HG02763 (cell line): ENCODE measurements at regions not wholly inside any gene's neighbourhood (a gene's known extent, or its start where the extent isn't known, plus 50 kb on each side); places are given as distances from the start of the nearest gene placed in this dataset.
"Not testable (repeated sequence)": the region's sequence is repeated elsewhere in the genome, so short reads cannot be mapped to it uniquely, and the experiment has no call there.

Source experiments
- ATAC-seq: cut with Tn5 transposase; IDR thresholded peaks from one replicate; pipeline ENCODE4 v1.9.1; 2021; ENCODE audit warnings: mild to moderate bottlenecking, moderate library complexity; ENCODE audit not compliant: unreplicated experiment

GRCh38 chrX:110965409-110966090 lies 130.4 kb upstream of the PAK3 start:
- no peak for ATAC-seq

DNA sequence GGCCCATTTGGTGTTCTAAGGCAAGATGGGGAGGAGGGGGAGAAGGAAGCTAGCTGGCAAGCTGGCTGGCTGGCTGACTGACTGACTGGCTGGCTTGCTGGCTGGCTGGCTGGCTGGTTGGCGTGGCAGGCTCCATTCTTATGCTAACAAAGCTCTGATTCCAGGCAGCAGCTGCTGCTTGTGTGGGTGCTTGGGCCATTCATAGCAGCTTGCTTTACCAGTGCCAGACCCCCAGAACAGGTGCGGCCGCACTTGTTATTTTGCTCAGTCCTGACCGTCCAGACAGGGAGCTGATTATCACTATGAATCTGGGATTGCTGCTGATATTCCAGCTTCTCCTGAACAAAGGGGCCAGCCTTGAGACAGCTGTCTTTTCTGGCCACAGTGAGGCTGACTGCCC lies 131.2 kb upstream of the PAK3 start:
- no peak for ATAC-seq

- no peak for ATAC-seq
Measured at GRCh38 chrX:110962451-110962850, 133.5 kb upstream of the PAK3 start.

DNA sequence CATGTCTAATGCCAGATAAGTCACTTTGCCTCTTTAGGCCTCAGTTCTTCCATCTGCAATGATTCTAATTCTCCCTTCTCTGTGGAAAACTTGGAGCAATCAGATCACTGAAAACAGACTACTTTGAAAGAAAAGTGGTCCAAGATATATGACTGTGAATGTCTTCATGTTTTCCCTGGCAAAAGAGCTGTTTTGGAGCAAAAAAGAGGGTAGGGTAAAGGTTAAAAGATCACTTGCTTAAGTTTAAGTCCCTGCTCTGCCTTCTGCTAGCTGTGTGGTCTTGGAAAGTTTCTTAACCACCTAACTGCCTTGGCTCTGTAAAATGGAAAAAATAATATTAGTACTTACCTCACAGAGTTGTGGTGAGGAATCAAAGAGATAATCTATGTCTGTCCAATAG lies 140.3 kb upstream of the PAK3 start:
- ATAC-seq = no peak

- no peak for ATAC-seq
Measured at GRCh38 chrX:110954428-110955100, 141.4 kb upstream of the PAK3 start.

- no peak for ATAC-seq
Measured at GRCh38 chrX:110951472-110952269, 144.3 kb upstream of the PAK3 start.

DNA sequence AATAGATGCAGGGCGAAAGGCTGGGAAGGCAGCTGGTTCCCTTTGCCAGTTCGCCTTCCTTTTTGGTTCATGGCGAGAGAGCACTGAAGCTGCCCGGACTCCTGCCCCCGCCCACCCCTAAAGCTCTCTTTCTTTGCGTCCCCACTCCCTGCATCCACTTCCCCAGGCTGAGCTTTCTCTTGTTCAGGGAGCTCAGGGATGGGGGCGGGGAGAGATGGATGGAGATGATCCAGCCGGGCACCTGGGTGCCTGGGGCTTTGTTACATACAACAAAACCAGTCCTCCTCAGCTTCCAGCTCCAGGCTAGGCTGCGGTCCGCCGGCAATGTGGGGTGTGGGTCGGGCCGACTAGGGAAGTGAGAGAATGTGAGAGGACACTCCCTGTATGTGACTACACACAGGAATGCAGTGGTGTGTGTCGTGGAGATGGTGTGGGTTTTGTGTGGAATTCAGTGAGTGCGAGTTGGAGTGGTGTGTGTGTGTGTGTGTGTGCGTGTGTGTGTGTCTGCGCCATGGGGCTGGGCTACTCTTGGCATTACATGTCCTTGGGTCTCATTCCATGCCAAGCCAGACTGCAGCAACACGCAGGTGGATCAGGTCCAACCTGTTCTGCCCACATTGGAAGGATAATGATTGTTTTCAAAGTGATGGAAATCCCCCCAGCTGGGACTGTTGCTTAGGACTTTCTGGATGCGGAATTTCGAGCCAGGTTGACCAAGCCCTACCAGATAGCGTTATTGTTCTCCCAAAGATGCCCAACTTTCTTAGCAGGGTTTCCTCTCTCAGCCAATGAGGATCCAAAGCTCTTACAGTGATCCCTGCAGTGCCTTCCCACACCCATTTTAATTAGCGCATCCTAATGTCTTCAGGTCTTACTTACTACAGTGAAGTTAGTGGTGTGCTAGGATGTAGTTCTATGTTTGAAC lies 149.4 kb upstream of the CHRDL1 start:
- no peak for ATAC-seq

GRCh38 chrX:110944311-110944750 lies 148.7 kb upstream of the CHRDL1 start:
- no peak for ATAC-seq

- no peak for ATAC-seq
Measured at GRCh38 chrX:110941906-110942305, 146.3 kb upstream of the CHRDL1 start.

DNA sequence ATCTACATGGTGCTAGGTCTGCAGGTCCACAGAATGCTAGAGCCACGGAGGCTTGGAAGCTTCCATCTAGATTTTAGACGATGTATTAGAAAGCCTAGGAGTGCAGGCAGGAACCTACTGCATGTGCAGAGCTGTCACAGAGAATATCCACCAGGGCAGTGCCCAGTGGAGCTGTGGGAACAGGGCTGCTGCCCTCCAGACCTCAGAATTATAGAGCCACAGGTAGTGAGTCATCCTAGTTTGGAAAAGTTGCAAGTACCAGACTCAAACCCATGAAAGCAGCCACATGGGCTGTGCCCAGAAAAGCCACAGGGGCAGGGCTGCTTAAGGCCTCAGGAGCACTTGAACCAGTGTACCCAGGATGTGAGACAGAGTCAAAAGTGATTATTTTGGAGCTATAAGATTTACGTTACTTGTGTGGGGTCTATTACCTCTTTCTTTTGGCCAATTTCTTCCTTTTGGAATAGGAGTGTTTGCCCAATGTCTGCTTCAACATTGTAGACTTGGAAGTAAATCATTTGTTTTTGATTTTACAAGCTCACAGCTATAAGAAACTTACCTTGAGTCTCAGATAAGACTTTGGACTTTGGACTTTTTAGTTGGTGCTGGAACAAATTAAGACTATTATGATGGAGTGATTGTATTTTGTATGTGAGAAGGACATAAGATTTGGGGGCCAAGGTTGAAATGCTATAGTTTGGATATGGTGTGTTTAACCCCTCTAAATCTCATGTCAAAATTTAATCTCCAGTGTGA lies 143.5 kb upstream of the CHRDL1 start:
- ATAC-seq = no peak

DNA sequence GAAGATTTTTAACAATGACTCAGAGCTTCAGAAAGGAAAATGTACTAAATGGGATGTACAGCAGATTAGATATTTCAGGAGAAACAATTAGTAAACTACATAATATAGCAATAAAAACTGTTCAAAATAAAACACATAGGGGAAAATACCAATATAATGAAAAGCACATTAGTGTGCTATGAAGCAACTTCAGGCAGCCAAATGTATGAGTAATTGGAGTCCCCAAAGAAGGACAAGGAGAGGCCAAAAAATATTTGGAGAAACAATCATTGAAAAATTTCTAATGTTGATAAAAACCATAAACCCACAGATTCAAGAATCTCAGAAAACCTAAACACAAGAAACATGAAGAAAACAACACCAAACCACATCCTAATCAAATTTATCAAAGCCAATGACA lies 129.3 kb upstream of the CHRDL1 start:
- ATAC-seq = no peak

- no peak for ATAC-seq
Measured at GRCh38 chrX:110920991-110921390, 125.4 kb upstream of the CHRDL1 start.

GRCh38 chrX:110915570-110915969 lies 120.0 kb upstream of the CHRDL1 start:
- ATAC-seq = no peak

DNA sequence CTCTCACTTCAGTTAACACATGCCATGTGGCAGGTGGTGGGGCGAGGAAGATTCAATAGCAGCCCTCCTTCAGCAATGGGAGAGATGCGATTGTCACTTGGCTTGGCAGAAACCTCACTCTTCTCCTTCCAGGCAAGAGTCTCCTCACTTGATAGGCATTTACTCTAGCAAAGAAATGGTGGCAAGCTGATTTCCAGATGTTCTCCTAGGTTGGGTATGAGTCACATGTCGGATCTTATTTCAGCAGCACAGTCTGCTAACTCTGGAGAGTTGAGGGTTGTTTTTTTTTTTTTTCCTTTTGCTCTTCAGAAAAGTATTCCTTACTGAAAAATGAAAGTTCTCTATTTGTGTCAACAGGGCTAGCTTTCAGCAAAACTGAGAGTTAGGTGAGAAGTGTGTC lies 119.5 kb upstream of the CHRDL1 start:
- ATAC-seq = no peak

- ATAC-seq = no peak
Measured at GRCh38 chrX:110914281-110914680, 118.7 kb upstream of the CHRDL1 start.

DNA sequence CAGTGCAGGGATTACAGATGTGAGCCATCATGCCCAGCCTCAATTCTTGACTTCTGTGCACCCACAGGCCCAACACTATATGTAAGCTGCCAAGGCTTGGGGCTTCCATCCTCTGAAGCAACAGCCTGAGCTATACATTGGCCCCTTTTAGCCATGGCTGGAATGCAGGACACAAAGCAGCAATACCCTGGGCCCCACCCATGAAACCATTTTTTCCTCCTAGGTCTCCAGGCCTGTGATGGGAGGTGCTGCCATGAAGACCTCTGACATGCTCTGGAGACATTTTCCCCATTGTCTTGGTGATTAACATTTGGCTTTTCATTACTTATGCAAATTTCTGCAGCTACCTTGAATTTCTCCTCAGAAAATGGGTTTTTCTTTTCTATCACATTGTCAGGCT lies 109.1 kb upstream of the CHRDL1 start:
- not testable (repeated sequence) for ATAC-seq

DNA sequence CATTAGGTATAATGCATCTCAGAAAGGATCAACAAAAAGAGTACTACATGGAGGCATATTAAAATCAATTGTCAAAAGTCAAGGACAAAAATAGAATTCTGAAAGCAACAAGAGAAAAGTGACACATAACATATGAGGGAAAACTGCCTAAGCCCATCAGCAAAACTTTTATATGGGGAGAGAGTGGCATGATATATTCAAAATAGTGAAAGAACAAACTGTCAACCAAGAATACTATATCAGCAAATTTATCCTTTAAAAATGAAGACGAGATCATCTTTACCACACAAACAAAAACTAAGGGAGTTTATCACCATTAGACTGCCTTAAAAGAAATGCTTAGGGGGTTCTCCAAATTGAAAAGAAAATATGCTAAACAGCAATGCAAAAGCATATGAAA lies 86.4 kb upstream of the CHRDL1 start:
- ATAC-seq = no peak

GRCh38 chrX:110877326-110877725 lies 81.7 kb upstream of the CHRDL1 start:
- ATAC-seq = no peak

DNA sequence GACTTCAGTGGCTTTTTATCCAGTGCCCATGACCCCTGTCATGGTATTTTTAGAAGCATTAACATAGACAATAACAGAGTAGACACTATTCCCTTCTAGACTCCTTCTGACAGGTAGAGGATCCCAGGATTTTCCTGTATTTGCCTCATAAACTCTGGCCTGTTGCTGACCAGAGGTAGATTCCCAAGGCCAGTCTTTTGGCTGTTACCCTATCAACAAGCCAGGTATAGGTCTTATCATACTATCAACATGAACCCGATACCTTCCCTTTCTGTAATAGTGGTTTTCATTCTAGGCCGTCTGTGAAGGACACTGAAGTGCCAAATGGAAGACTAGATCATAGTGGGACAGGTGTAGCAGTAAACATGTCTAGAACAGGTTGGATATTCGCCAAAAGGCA lies 76.2 kb upstream of the CHRDL1 start:
- no peak for ATAC-seq

- ATAC-seq = no peak
Measured at GRCh38 chrX:110866421-110866820, 70.8 kb upstream of the CHRDL1 start.
